Esophagus (tissue), 2 donors: ENCODE measurements at regions not wholly inside any gene's neighbourhood (a gene's known extent, or its start where the extent isn't known, plus 50 kb on each side); places are given as distances from the start of the nearest gene placed in this dataset.

ENCODE experiments used
- H3K27ac ChIP-seq, 2 donors: one replicate each; pipeline ENCODE4 v1.5.1; 2013; ENCODE audit warnings: low read depth in 2 of 2, mild to moderate bottlenecking in 2 of 2, inconsistent platforms in 1 of 2, low read length in 1 of 2, moderate library complexity in 1 of 2
- H3K27me3 ChIP-seq, 2 donors: one replicate each; pipeline ENCODE4 v1.6.1; 2013; ENCODE audit warnings: low read length in 2 of 2, control low read depth in 1 of 2, mild to moderate bottlenecking in 1 of 2; ENCODE audit not compliant: insufficient read depth in 2 of 2, control insufficient read depth in 1 of 2
- H3K36me3 ChIP-seq, 2 donors: one replicate each; pipeline ENCODE4 v1.6.1; 2013; ENCODE audit warnings: low read length in 1 of 2; ENCODE audit not compliant: control insufficient read depth in 2 of 2, insufficient read depth in 2 of 2
- H3K4me1 ChIP-seq, 2 donors: one replicate each; pipeline ENCODE4 v1.6.1; 2013; ENCODE audit warnings: low read length in 1 of 2; ENCODE audit not compliant: control insufficient read depth in 2 of 2, insufficient read depth in 2 of 2
- H3K4me3 ChIP-seq, 2 donors: one replicate each; pipeline ENCODE4 v1.5.1; 2013; ENCODE audit warnings: low read length in 2 of 2, mild to moderate bottlenecking in 2 of 2, low read depth in 1 of 2, moderate library complexity in 1 of 2
- H3K9me3 ChIP-seq, 2 donors: one replicate each; pipeline ENCODE4 v1.6.1; 2013; ENCODE audit warnings: mild to moderate bottlenecking in 2 of 2, low read depth in 1 of 2, low read length in 1 of 2, moderate library complexity in 1 of 2; ENCODE audit not compliant: control insufficient read depth in 2 of 2, insufficient read depth in 1 of 2
- WGBS, 2 donors: extraction: QIAGEN DNeasy Blood & Tissue Kit; methylation state at CpG; one replicate each; pipeline ENCODE4 v1.1.7; 2013; 5-methylcytosine and 5-hydroxymethylcytosine counted together
- donor health status: healthy with polysubstance abuse.
- donor health status: Bipolar disorder and iron deficiency.

DNA sequence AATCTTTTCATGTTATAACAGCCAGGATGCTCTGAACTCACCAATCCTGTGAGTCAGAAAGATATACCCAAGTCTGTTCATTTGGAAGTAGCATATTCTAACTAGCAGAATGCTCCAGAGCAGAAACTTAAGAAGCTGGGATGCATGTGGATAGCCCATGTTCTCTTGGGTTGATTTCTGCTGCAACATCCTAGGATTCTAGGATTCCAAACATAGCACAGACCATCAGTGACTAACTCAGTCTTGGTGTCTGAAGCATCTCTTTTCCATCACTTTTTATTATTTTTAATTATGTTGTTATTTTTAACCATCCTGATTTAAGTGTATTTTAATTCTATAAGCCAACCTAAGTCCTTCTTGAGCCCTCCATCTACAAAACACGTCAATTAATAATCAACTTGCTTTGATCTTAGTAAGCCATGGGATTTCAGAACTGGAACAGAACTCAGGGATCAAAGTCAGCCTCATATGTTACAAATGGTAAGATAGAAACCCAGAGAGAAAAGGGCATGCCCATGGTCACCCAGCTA lies 85.4 kb downstream of the OSR1 start:
- no peaks in the 10 kb centered on the region for H3K36me3 ChIP-seq
- no peaks in the 10 kb centered on the region for H3K4me1 ChIP-seq
- no peaks in the 10 kb centered on the region for H3K9me3 ChIP-seq
- no peak overlapping the region for H3K27ac ChIP-seq
- no peaks in the 10 kb centered on the region for H3K27me3 ChIP-seq
- H3K4me3 ChIP-seq = no peak overlapping the region
- 35 to 40% methylated on average over 1 of the region's 1 CpG for whole genome bisulfite sequencing, 2 donors

DNA sequence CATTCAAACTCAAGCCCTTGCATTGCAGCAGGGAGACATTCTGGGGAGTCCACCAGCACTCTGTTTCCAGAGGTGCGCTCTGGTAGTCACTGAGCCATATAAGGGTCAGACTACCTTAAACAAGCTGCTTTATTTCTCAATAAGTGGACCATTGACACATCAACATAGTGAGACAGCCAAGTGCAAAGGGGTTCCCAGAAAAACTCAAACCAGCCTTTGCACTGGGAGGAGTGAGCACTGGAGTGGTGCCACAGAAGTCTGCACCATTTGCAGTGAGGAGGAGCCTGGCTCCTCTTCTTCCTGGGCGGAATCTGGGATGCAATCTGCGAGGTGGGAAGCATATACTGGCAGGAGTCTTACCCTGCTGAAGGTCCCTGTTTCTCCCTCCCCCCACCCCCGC lies 86.4 kb downstream of the OSR1 start:
- 80 to 88% methylated on average over 4 of the region's 4 CpGs for WGBS, 2 donors

DNA sequence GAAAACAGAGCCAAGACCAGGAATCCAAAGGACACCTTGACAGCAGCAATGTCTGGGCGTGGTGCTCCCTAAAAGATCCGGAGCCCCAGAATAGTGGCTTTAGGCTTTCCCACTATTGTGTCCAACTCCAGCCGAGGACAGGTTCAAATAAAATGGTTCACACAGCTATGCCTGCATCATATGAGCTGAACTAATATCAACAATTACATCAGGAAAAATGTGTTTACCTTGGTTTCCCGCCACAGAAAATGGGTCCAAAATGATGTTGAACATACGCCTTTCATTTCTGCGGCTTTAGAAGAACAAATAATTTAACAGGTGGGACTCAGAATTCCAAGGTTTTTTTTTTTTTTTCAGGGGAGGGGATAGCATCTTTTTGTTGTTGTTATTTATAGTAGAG lies 93.6 kb downstream of the OSR1 start:
- no peaks in the 10 kb centered on the region for H3K4me1 ChIP-seq
- no peak overlapping the region for H3K4me3 ChIP-seq
- no peaks in the 10 kb centered on the region for H3K9me3 ChIP-seq
- H3K27me3 ChIP-seq = no peaks in the 10 kb centered on the region
- no peak overlapping the region for H3K27ac ChIP-seq
- 87 to 89% methylated on average over 6 of the region's 6 CpGs for whole genome bisulfite sequencing, 2 donors
- H3K36me3 ChIP-seq = no peaks in the 10 kb centered on the region

More for the DNA sequence above, 86.4 kb downstream of the OSR1 start:
- no peaks in the 10 kb centered on the region for H3K27me3 ChIP-seq
- no peak overlapping the region for H3K27ac ChIP-seq
- H3K4me3 ChIP-seq = no peak overlapping the region
- H3K36me3 ChIP-seq = no peaks in the 10 kb centered on the region
- no peaks in the 10 kb centered on the region for H3K4me1 ChIP-seq
- no peaks in the 10 kb centered on the region for H3K9me3 ChIP-seq

DNA sequence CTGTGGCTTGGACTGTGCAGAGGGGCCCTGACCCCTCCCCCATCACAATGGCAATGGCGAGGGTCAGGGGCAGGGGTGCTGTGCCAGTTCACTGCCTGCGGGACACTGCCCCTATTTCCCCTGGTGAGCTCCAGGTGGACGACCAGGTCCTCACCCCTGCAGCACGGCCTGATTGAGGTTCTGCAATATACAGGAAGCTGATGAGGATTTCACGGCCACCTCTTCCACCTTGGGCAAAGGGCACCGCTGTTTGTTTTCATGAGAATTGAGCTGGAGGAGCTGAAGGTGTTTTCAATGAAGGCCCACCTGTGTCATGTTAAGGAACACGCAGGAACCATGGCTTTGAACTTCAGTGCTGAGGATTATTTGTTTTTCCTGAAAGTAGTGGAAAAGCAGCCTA lies 96.3 kb downstream of the OSR1 start:
- Histone ChIP-seq H3K36me3 (no peaks in the 10 kb centered on the region), H3K9me3 (no peaks in the 10 kb centered on the region), H3K27me3 (no peaks in the 10 kb centered on the region), H3K27ac (no peak overlapping the region), H3K4me3 (no peak overlapping the region), H3K4me1 (no peaks in the 10 kb centered on the region)
- WGBS, 2 donors = 86 to 90% methylated on average over 7 of the region's 7 CpGs

DNA sequence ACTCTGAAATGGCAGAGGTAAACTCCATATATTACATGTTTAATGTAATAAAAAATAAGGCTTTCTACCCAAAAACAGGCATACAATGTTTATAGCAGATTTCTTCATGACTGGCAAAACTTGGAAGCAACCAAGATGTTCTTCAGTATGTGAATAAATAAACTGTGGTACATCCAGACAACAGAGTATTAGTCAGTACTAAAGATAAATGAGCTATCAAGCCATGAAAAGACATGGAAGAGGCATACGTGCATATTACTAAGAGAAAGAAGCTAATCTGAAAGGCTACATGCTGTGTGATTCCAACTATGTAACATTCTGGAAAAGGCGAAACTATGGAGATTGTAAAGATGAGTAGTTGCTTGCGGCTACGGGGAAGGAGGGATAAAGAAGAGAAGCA lies 97.4 kb downstream of the OSR1 start:
- Histone ChIP-seq H3K4me3 (no peak overlapping the region), H3K27ac (no peak overlapping the region), H3K36me3 (no peaks in the 10 kb centered on the region), H3K9me3 (no peaks in the 10 kb centered on the region), H3K27me3 (no peaks in the 10 kb centered on the region), H3K4me1 (no peaks in the 10 kb centered on the region)
- WGBS, 2 donors = 88 to 90% methylated on average over 4 of the region's 4 CpGs

DNA sequence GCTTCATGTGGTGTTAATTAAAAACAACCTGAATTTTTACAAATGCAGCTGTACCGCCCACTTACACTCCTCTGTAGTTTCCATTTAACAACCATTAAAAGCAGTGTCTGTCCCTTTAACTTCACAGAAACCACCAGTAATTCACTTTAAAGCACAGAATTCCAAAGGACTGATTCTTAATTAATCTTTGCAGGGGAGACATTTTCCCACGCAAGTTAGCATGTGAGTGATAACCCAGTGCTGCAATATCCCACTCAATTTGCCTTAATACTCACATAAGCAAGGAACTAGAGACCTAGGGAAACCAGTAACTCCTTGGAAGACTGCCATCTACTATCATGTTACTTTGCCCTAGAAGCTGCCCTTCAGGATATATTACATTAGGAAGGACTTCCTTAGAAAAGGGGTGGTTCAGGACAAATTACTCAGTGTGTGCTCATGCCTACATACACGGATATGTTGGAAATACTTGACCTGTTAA lies 102.3 kb downstream of the OSR1 start:
- H3K27ac ChIP-seq = no peak overlapping the region
- H3K9me3 ChIP-seq = no peaks in the 10 kb centered on the region
- no peaks in the 10 kb centered on the region for H3K27me3 ChIP-seq
- H3K4me3 ChIP-seq = no peak overlapping the region
- H3K4me1 ChIP-seq = no peaks in the 10 kb centered on the region
- 67 to 74% methylated on average over 3 of the region's 3 CpGs for WGBS, 2 donors
- H3K36me3 ChIP-seq = no peaks in the 10 kb centered on the region

DNA sequence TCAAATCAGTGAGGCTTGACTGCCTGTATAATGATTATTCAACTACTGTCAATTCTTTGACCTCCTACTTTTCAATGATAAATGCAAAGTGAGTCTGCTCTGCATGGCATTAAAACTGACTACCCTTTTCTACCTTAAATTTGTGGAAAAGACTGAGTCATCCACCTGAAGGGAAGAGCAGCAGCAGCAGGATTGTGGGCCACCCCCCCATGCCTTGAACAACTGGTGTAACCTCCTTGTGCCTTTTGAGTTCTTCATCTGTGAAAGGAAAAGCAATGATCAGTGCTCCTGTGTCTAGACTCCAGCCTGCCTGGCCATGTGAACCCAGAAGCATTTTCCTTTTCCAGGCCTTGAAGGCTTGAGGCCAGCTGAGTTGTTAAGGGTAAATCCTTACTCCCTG lies 102.9 kb downstream of the OSR1 start:
- Histone ChIP-seq H3K27me3 (no peaks in the 10 kb centered on the region), H3K4me3 (no peak overlapping the region), H3K27ac (no peak overlapping the region), H3K36me3 (no peaks in the 10 kb centered on the region), H3K4me1 (no peaks in the 10 kb centered on the region), H3K9me3 (no peaks in the 10 kb centered on the region)

DNA sequence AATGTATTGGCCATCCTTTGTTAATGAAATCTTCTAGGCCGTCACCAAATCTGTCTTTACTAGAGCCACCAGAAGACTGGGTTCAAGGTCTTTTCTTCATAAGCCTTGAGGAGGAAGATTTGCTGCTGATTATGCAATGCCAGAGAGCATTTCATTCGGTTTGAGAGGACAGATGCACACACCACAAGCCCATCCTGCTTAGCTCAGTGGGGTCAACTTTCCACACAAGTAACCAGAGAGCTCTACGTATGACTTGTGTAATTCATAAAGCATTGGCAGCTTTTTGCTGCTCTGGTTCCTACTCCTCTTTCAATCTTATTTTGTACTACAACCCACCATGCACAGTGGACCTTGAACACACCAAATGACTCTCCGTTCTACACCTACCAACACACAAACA lies 106.9 kb downstream of the OSR1 start:
- Histone ChIP-seq H3K4me1 (no peaks in the 10 kb centered on the region), H3K27me3 (no peaks in the 10 kb centered on the region), H3K36me3 (no peaks in the 10 kb centered on the region), H3K9me3 (no peaks in the 10 kb centered on the region), H3K27ac (no peak overlapping the region), H3K4me3 (no peak overlapping the region)
- 80 to 85% methylated on average over 4 of the region's 4 CpGs for WGBS, 2 donors

DNA sequence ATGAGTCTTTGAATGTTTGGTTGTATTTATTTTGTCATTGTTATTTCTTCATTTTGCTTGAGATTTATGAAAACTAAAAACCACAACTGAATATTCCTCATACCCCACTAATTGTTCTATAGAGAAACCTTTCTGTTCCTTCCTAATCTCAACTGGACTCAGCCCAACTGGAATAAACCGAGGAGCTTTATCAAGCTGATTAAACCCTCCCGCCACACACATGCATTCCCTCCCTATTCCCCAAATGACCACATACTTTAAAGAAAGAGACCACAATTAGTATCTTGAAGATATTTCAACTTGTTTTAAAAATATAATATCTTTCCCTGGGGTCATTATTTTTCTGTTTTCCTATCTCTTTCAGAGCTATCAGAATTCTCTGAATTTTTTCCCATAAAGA lies 107.5 kb downstream of the OSR1 start:
- Histone ChIP-seq H3K4me1 (no peaks in the 10 kb centered on the region), H3K9me3 (no peaks in the 10 kb centered on the region), H3K4me3 (no peak overlapping the region), H3K27ac (no peak overlapping the region), H3K36me3 (no peaks in the 10 kb centered on the region), H3K27me3 (no peaks in the 10 kb centered on the region)
- 69 to 74% methylated on average over 2 of the region's 2 CpGs for WGBS, 2 donors

DNA sequence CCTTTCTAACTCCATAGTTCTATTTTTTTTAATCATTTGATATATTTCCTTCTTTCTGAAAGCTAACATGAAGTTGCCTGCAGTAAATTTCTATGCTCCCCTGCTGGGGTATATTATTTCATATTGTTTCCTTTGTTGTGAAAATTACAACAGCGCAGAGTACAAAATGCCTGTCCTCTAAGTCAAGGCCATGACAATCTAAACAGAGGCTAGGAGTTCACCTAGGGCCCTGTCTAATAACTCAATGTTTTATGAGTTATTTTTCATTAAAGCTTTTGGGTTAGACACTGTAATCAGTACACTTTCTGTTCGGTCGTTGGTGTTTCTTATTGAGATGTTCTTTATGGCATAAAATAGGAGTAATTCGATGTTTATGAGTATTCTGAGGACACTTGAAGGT lies 111.2 kb downstream of the OSR1 start:
- Histone ChIP-seq H3K27me3 (no peaks in the 10 kb centered on the region), H3K4me1 (no peaks in the 10 kb centered on the region), H3K4me3 (no peak overlapping the region), H3K9me3 (no peaks in the 10 kb centered on the region), H3K27ac (no peak overlapping the region), H3K36me3 (no peaks in the 10 kb centered on the region)
- 67 to 77% methylated on average over 4 of the region's 4 CpGs for WGBS, 2 donors
